ENCODE measurements at regions not wholly inside any gene's neighbourhood (a gene's known extent, or its start where the extent isn't known, plus 50 kb on each side); places are given as distances from the start of the nearest gene placed in this dataset.

DNA sequence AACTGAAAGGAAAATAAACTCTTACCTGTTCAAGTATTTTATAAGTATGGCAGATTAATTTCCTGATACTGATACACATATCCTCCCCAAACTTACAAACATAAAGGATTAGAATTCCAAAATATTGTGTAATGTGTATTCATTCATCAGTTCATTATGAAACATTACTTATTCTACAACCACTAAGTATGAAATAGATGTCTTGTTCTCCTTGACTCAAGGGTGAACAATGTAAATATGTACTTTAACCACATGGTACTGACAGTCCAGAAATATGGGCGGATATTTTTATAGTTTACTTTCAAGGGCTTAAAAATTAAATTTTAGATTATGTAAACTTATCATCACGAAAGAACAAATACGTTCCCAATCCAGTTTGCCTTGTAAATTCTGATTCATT, 334.0 kb downstream of the LIG4 start:
- H3K79me2 ChIP-seq (ENCODE audit: insufficient read depth, low read length): no peaks in the 10 kb centered on the region
- H3K27ac Mint-ChIP-seq: no peak overlapping the region
- H3K27me3 ChIP-seq (ENCODE audit: insufficient read depth, low read length): no peaks in the 10 kb centered on the region
- H3T11ph ChIP-seq (ENCODE audit: low read length): no peak overlapping the region
- no peak overlapping the region for H3K27ac ChIP-seq (ENCODE audit: insufficient read length, low read depth, low read length)
- H2BK120ac ChIP-seq (ENCODE audit: low read depth, low read length, poor library complexity, severe bottlenecking): no peak overlapping the region
- no peaks in the 10 kb centered on the region for H3K9me3 ChIP-seq (ENCODE audit: control insufficient read depth, low read depth, low read length)
- H3K4me3 Mint-ChIP-seq: no peak overlapping the region
- no peak overlapping the region for H4K8ac ChIP-seq (replicated peaks; ENCODE audit: insufficient read length, low read depth, low read length)
- H3K18ac ChIP-seq (ENCODE audit: insufficient read length, low read depth, low read length): no peak overlapping the region
- no peak overlapping the region for H2BK12ac ChIP-seq (ENCODE audit: insufficient read length, low read depth, low read length)
- H3K23me2 ChIP-seq (ENCODE audit: insufficient read length, low read depth, low read length, poor library complexity, severe bottlenecking): no peaks in the 10 kb centered on the region
- no peak overlapping the region for H4K91ac ChIP-seq (ENCODE audit: insufficient read length, low read depth, low read length)
- peaks cover 0 to 2% of the 10 kb centered on the region in 2 experiments; a peak in 2 of 5 replicates for H3K9me3 Mint-ChIP-seq
- H3K4me2 ChIP-seq (ENCODE audit: insufficient read depth, insufficient read length, low read length): no peak overlapping the region
- H2AK5ac ChIP-seq (ENCODE audit: insufficient read length, low read length): no peak overlapping the region
- peaks cover 1% of the 10 kb centered on the region for H3K27me3 Mint-ChIP-seq (ENCODE audit: low read depth)
- H3K36me3 Mint-ChIP-seq (ENCODE audit: insufficient read depth in 1 of 3, low read depth in 3 of 3): no peaks in the 10 kb centered on the region
- no peaks in the 10 kb centered on the region for H3K4me1 Mint-ChIP-seq
- H2BK20ac ChIP-seq (ENCODE audit: low read depth, low read length, poor library complexity, severe bottlenecking): no peak overlapping the region
- no peak overlapping the region for H4K5ac ChIP-seq (ENCODE audit: insufficient read length, low read depth, low read length)
- no CpG with 5 or more reads among the region's 3 CpGs for WGBS (ENCODE audit: extremely low coverage, insufficient read length, low lambda C conversion rate)
- H4K20me1 ChIP-seq (ENCODE audit: control insufficient read depth, insufficient read depth, insufficient read length): no peaks in the 10 kb centered on the region
- TF ChIP-seq, protein P1, sequence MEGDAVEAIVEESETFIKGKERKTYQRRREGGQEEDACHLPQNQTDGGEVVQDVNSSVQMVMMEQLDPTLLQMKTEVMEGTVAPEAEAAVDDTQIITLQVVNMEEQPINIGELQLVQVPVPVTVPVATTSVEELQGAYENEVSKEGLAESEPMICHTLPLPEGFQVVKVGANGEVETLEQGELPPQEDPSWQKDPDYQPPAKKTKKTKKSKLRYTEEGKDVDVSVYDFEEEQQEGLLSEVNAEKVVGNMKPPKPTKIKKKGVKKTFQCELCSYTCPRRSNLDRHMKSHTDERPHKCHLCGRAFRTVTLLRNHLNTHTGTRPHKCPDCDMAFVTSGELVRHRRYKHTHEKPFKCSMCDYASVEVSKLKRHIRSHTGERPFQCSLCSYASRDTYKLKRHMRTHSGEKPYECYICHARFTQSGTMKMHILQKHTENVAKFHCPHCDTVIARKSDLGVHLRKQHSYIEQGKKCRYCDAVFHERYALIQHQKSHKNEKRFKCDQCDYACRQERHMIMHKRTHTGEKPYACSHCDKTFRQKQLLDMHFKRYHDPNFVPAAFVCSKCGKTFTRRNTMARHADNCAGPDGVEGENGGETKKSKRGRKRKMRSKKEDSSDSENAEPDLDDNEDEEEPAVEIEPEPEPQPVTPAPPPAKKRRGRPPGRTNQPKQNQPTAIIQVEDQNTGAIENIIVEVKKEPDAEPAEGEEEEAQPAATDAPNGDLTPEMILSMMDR (conservative IDR thresholded peaks at IDR 0.05): no peak
- H3K56ac ChIP-seq (ENCODE audit: insufficient read length, low read depth, low read length): no peak overlapping the region
- H3K23ac ChIP-seq (ENCODE audit: insufficient read length, low read depth, low read length): no peak overlapping the region
- H2BK15ac ChIP-seq (ENCODE audit: low read depth, low read length): no peak overlapping the region
- no peaks in the 10 kb centered on the region for H3K79me1 ChIP-seq (ENCODE audit: insufficient read depth, low read depth, low read length, poor library complexity, severe bottlenecking)
- no peak overlapping the region for H2AFZ ChIP-seq (ENCODE audit: low read length)
- DNase-seq: no peak
- H3K9ac ChIP-seq (ENCODE audit: extremely low read depth, insufficient read length, low read length): no peak overlapping the region
- no peak overlapping the region for H3K14ac ChIP-seq (ENCODE audit: insufficient read depth, low read length)
- H3K4ac ChIP-seq (ENCODE audit: low read depth, low read length): no peak overlapping the region
- no peak overlapping the region for H2BK5ac ChIP-seq (ENCODE audit: insufficient read length, low read length)
- H3K4me1 ChIP-seq (ENCODE audit: insufficient read depth, low read length): no peaks in the 10 kb centered on the region

All from H9 (cell line).